ENCODE measurements at regions not wholly inside any gene's neighbourhood (a gene's known extent, or its start where the extent isn't known, plus 50 kb on each side); places are given as distances from the start of the nearest gene placed in this dataset.

DNA sequence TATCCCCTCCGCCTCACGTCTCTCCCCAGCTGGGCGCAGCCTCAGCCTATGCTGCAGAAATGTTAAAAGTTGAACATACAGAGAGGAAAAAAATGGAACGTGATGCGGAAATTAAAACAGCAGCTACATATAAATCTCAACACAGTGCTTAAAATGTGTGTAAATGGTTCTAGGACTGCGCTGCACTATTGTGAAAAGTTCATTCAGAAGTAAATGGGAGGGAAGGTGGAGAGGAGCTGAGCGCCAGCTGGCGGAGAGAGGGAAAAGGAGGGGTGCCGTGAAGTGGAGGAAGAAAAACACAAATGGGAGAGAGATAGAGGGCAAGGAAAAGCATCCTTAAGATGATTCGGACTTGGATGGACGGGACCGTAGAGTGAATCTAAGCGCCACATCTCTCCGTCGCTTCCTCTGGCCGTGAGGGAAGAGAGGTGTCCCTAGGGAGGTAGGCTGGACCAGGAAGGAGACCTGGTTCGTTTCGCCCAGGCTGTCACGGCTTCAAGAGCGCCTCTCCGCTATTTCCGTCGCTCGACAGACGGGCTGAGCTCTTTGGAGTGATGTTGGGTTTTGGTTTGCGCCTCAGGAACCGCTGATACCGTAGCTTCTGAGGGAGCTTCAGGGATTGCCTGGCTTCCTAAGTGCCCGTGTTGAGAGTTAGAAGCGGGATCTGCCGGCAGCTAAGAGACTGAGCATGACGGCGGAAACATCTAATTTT lies 113.7 kb downstream of the TRIM27 start:
- Histone ChIP-seq H3K27ac (no peak overlapping the region), H3K4me1 (ENCODE audit: insufficient read depth) (no peaks in the 10 kb centered on the region), H3K4me3 (no peak overlapping the region), H3K27me3 (peaks cover 3% of the 10 kb centered on the region), H3K9me3 (no peaks in the 10 kb centered on the region), H3K36me3 (no peaks in the 10 kb centered on the region)
- WGBS, 3 donors = 2 to 3% (median 3%) methylated on average over 33 of the region's 33 CpGs
- DNase-seq = no peak
- TF ChIP-seq POLR2A (IDR thresholded peaks at IDR 0.05) = no peak
- TF ChIP-seq, protein P1, sequence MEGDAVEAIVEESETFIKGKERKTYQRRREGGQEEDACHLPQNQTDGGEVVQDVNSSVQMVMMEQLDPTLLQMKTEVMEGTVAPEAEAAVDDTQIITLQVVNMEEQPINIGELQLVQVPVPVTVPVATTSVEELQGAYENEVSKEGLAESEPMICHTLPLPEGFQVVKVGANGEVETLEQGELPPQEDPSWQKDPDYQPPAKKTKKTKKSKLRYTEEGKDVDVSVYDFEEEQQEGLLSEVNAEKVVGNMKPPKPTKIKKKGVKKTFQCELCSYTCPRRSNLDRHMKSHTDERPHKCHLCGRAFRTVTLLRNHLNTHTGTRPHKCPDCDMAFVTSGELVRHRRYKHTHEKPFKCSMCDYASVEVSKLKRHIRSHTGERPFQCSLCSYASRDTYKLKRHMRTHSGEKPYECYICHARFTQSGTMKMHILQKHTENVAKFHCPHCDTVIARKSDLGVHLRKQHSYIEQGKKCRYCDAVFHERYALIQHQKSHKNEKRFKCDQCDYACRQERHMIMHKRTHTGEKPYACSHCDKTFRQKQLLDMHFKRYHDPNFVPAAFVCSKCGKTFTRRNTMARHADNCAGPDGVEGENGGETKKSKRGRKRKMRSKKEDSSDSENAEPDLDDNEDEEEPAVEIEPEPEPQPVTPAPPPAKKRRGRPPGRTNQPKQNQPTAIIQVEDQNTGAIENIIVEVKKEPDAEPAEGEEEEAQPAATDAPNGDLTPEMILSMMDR (IDR thresholded peaks at IDR 0.05) = no peak
- no peak for TF ChIP-seq EP300 (IDR thresholded peaks at IDR 0.05)
- intact Hi-C loops (cut with DNase I) = no loop called here

DNA sequence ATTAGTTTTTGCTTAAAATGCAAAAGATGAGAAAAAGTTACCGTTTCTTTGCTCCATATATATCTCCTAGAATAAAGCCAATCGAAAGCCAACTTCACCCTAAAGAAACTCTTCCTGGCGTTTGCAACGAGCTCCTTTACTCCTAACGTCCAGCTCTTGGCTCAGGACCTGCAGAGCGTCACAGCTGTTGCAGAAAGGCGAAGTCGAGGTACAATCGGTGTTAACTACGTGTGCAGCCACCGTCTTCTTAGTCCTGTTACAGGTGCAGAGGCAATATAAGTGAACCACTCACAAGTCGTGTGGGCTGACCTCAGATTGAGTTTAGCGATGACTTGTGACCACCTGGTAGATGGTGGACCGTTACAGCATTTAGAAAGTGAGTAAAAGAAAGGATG lies 113.1 kb downstream of the TRIM27 start:
- H3K9me3 ChIP-seq = no peaks in the 10 kb centered on the region
- no peak overlapping the region for H3K4me3 ChIP-seq
- DNase-seq = no peak
- no peak overlapping the region for H3K27ac ChIP-seq
- TF ChIP-seq POLR2A (IDR thresholded peaks at IDR 0.05) = no peak
- TF ChIP-seq, protein P1 (IDR thresholded peaks at IDR 0.05) = no peak
- no peak for TF ChIP-seq EP300 (IDR thresholded peaks at IDR 0.05)
- intact Hi-C loops (cut with DNase I) = no loop called here
- peaks cover 3% of the 10 kb centered on the region for H3K27me3 ChIP-seq
- no peaks in the 10 kb centered on the region for H3K36me3 ChIP-seq
- WGBS, 3 donors = 3 to 4% (median 4%) methylated on average over 14 of the region's 14 CpGs
- H3K4me1 ChIP-seq (ENCODE audit: insufficient read depth) = no peaks in the 10 kb centered on the region

DNA sequence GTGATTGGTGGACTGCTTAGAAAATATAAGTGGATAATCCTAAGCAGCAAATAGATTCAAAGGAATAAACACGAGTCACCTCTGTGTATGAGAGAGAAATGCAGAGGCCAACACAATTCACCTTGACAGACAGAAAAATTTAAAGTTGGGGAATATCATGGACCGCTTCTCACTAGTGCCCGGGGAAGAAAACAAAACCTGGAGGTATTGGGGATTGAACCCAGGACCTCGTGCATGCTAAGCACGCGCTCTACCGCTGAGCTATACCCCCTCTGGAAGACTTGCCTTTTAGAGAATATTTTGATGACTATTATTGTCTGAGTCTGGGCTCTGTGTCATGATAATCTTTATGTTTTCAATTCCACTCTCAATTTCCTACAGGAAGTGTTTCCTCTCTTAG lies 111.9 kb downstream of the TRIM27 start:
- Histone ChIP-seq H3K27me3 (peaks cover 3% of the 10 kb centered on the region), H3K4me3 (no peak overlapping the region), H3K36me3 (no peaks in the 10 kb centered on the region), H3K9me3 (no peaks in the 10 kb centered on the region), H3K27ac (no peak overlapping the region), H3K4me1 (ENCODE audit: insufficient read depth) (no peaks in the 10 kb centered on the region)
- DNase-seq = no peak
- TF ChIP-seq EP300 (IDR thresholded peaks at IDR 0.05) (no peak), POLR2A (IDR thresholded peaks at IDR 0.05) (no peak)
- TF ChIP-seq, protein P1 (IDR thresholded peaks at IDR 0.05) = no peak
- 3 to 6% (median 4%) methylated on average over 7 of the region's 7 CpGs for WGBS, 3 donors
- intact Hi-C loops (cut with DNase I) = no loop called here

DNA sequence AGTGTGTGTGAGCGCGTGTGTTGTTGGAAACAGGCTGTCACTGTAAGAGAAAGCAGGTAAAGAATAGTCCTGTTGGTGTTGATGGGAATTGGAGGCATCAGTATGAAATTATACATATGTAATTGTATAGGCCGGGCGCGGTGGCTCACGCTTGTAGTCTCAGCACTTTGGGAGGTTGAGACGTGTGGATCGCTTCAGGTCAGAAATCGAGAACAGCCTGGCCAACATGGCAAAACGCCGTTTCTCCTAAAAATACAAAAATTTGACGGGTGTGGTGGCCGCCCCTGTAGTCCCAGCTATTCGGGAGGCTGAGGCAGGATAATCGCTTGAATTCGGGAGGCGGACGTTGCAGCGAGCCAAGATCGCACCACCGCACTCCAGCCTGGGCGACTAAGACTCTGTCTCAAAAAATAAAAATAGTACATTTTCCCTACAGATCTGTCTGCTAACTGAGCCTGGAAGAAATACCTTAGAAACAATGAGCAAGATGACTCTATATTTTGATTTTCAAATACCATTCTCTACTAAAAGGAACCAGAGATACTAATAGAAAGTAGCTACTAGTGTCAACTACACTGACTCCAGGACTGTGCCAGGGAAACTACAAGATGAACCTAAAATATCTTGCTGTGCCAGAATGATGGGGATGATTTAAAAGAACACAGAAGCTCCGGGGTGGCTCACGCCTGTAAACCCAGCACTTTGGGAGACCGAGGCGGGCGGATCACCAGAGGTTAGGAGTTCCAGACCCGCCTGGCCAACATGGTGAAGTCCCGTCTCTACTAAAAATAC lies 110.8 kb downstream of the TRIM27 start:
- no peak for DNase-seq
- no peak overlapping the region for H3K4me3 ChIP-seq

More for the DNA sequence above, 110.8 kb downstream of the TRIM27 start:
- WGBS, 3 donors = 8 to 10% (median 9%) methylated on average over 29 of the region's 29 CpGs
- Histone ChIP-seq H3K9me3 (no peaks in the 10 kb centered on the region), H3K27ac (no peak overlapping the region), H3K36me3 (no peaks in the 10 kb centered on the region), H3K4me1 (ENCODE audit: insufficient read depth) (no peaks in the 10 kb centered on the region), H3K27me3 (peaks cover 3% of the 10 kb centered on the region)
- intact Hi-C loops (cut with DNase I) = no loop called here
- TF ChIP-seq POLR2A (IDR thresholded peaks at IDR 0.05) (no peak), EP300 (IDR thresholded peaks at IDR 0.05) (no peak)
- TF ChIP-seq, protein P1 (IDR thresholded peaks at IDR 0.05) = no peak

Measured in ovary (tissue), 7 donors.